H9 (cell line): ENCODE measurements at regions not wholly inside any gene's neighbourhood (a gene's known extent, or its start where the extent isn't known, plus 50 kb on each side); places are given as distances from the start of the nearest gene placed in this dataset.

Experiments used
- DNase-seq: peaks from one replicate; pipeline ENCODE4 v3.0.0-alpha.2; 2017
- H2AFZ ChIP-seq: one replicate; pipeline ENCODE4 v1.6.1; 2013; ENCODE audit warnings: mild to moderate bottlenecking, low read length, control low read depth, moderate library complexity
- H2AK5ac ChIP-seq: 2 replicates; pipeline ENCODE4 v1.6.1; 2013; ENCODE audit warnings: low read length, control low read depth, mixed read lengths; ENCODE audit not compliant: insufficient read length
- H2BK120ac ChIP-seq: one replicate; pipeline ENCODE4 v1.6.1; 2013; ENCODE audit warnings: low read depth, mild to moderate bottlenecking, low read length, control low read depth, inconsistent platforms; ENCODE audit not compliant: poor library complexity, severe bottlenecking
- H2BK12ac ChIP-seq: 2 replicates; pipeline ENCODE4 v1.6.1; 2013; ENCODE audit warnings: low read length, control low read depth, mixed read lengths, low read depth; ENCODE audit not compliant: insufficient read length
- H2BK15ac ChIP-seq: 2 replicates; pipeline ENCODE4 v1.6.1; 2013; ENCODE audit warnings: low read depth, low read length, control low read depth
- H2BK20ac ChIP-seq: one replicate; pipeline ENCODE4 v1.6.1; 2013; ENCODE audit warnings: low read depth, mild to moderate bottlenecking, low read length, control low read depth, inconsistent platforms; ENCODE audit not compliant: poor library complexity, severe bottlenecking
- H2BK5ac ChIP-seq: 2 replicates; pipeline ENCODE4 v1.6.1; 2013; ENCODE audit warnings: low read length, control low read depth, mixed read lengths; ENCODE audit not compliant: insufficient read length
- H3K14ac ChIP-seq: 2 replicates; pipeline ENCODE4 v1.6.1; 2013; ENCODE audit warnings: low read length, control low read depth; ENCODE audit not compliant: insufficient read depth
- H3K18ac ChIP-seq: 2 replicates; pipeline ENCODE4 v1.6.1; 2013; ENCODE audit warnings: low read depth, mild to moderate bottlenecking, mixed read lengths, low read length, control low read depth; ENCODE audit not compliant: insufficient read length
- H3K23ac ChIP-seq: 2 replicates; pipeline ENCODE4 v1.6.1; 2013; ENCODE audit warnings: low read length, control low read depth, mixed read lengths, low read depth; ENCODE audit not compliant: insufficient read length
- H3K23me2 ChIP-seq: 2 replicates; pipeline ENCODE4 v1.6.1; 2013; ENCODE audit warnings: low read depth, mild to moderate bottlenecking, mixed read lengths, low read length, control low read depth; ENCODE audit not compliant: insufficient read length, poor library complexity, severe bottlenecking
- H3K27ac ChIP-seq: 2 replicates; pipeline ENCODE4 v1.5.1; 2013; ENCODE audit warnings: low read length, control low read depth, mixed read lengths, low read depth; ENCODE audit not compliant: insufficient read length
- H3K27me3 ChIP-seq: 2 replicates; pipeline ENCODE4 v1.6.1; 2013; ENCODE audit warnings: low read length, control low read depth, inconsistent platforms; ENCODE audit not compliant: insufficient read depth
- H3K4ac ChIP-seq: 2 replicates; pipeline ENCODE4 v1.6.1; 2013; ENCODE audit warnings: low read depth, mild to moderate bottlenecking, control low read depth, inconsistent platforms, low read length, moderate library complexity
- H3K4me1 ChIP-seq: 2 replicates; pipeline ENCODE4 v1.6.1; 2013; ENCODE audit warnings: low read length, control low read depth, inconsistent platforms; ENCODE audit not compliant: insufficient read depth
- H3K4me2 ChIP-seq: 2 replicates; pipeline ENCODE4 v1.6.1; 2013; ENCODE audit warnings: low read length, control low read depth, mixed read lengths; ENCODE audit not compliant: insufficient read length, insufficient read depth
- H3K56ac ChIP-seq: 2 replicates; pipeline ENCODE4 v1.6.1; 2013; ENCODE audit warnings: low read depth, mild to moderate bottlenecking, mixed read lengths, low read length, control low read depth; ENCODE audit not compliant: insufficient read length
- H3K79me1 ChIP-seq: 2 replicates; pipeline ENCODE4 v1.6.1; 2013; ENCODE audit warnings: low read depth, mild to moderate bottlenecking, moderate library complexity, low read length, control low read depth, inconsistent platforms; ENCODE audit not compliant: insufficient read depth, poor library complexity, severe bottlenecking
- H3K79me2 ChIP-seq: 2 replicates; pipeline ENCODE4 v1.6.1; 2013; ENCODE audit warnings: low read length, control low read depth, inconsistent platforms; ENCODE audit not compliant: insufficient read depth
- H3K9ac ChIP-seq: 2 replicates; pipeline ENCODE4 v1.6.1; 2013; ENCODE audit warnings: low read length, control low read depth, mixed read lengths; ENCODE audit not compliant: insufficient read length; ENCODE audit errors: extremely low read depth
- H3K9me3 ChIP-seq: one replicate; pipeline ENCODE4 v1.6.1; 2013; ENCODE audit warnings: low read depth, low read length, inconsistent platforms; ENCODE audit not compliant: control insufficient read depth
- H3T11ph ChIP-seq: one replicate; pipeline ENCODE4 v1.6.1; 2013; ENCODE audit warnings: mild to moderate bottlenecking, low read length, control low read depth, inconsistent platforms
- H4K20me1 ChIP-seq: one replicate; pipeline ENCODE4 v1.6.1; 2013; ENCODE audit not compliant: control insufficient read depth, insufficient read length, insufficient read depth
- H4K5ac ChIP-seq: 2 replicates; pipeline ENCODE4 v1.6.1; 2013; ENCODE audit warnings: low read depth, mild to moderate bottlenecking, mixed read lengths, low read length, control low read depth; ENCODE audit not compliant: insufficient read length
- H4K8ac ChIP-seq: replicated peaks from 2 replicates; pipeline ENCODE4 v1.6.1; 2013; ENCODE audit warnings: low read length, control low read depth, mixed read lengths, low read depth; ENCODE audit not compliant: insufficient read length
- H4K91ac ChIP-seq: 2 replicates; pipeline ENCODE4 v1.6.1; 2013; ENCODE audit warnings: low read depth, mild to moderate bottlenecking, moderate library complexity, mixed read lengths, low read length, control low read depth; ENCODE audit not compliant: insufficient read length
- H3K27ac Mint-ChIP-seq, 3 experiments: 2 replicates in 2 of 3; 3 replicates in 1 of 3; pipeline ENCODE4 v1.8.0; 2020 to 2021; ENCODE audit warnings: mixed read lengths in 3 of 3, mild to moderate bottlenecking in 1 of 3, moderate library complexity in 1 of 3
- H3K27me3 Mint-ChIP-seq: 2 replicates; pipeline ENCODE4 v1.8.0; 2021; ENCODE audit warnings: low read depth, mild to moderate bottlenecking, moderate library complexity, mixed read lengths
- H3K36me3 Mint-ChIP-seq, 3 experiments: 2 replicates in 2 of 3; 3 replicates in 1 of 3; pipeline ENCODE4 v1.8.0; 2020 to 2021; ENCODE audit warnings: low read depth in 3 of 3, mixed read lengths in 3 of 3; ENCODE audit not compliant: insufficient read depth in 1 of 3
- H3K4me1 Mint-ChIP-seq, 2 experiments: 2 replicates each; pipeline ENCODE4 v1.8.0; 2020; ENCODE audit warnings: mixed read lengths in 2 of 2
- H3K4me3 Mint-ChIP-seq, 2 experiments: 2 replicates in 1 of 2; 3 replicates in 1 of 2; pipeline ENCODE4 v1.8.0; 2020 to 2021; ENCODE audit warnings: mild to moderate bottlenecking in 2 of 2, mixed read lengths in 2 of 2, moderate library complexity in 1 of 2
- H3K9me3 Mint-ChIP-seq, 2 experiments: 2 replicates in 1 of 2; 3 replicates in 1 of 2; pipeline ENCODE4 v1.8.0; 2020; ENCODE audit warnings: mild to moderate bottlenecking in 2 of 2, mixed read lengths in 2 of 2, moderate library complexity in 1 of 2
- CTCF ChIP-seq: fragments of 200-600 bp; sonication (generic); conservative IDR thresholded peaks from 3 replicates; pipeline ENCODE4 v1.8.0; 2021; ENCODE audit warnings: antibody characterized with exemption, mild to moderate bottlenecking
- WGBS: extraction: QIAGEN DNeasy Blood & Tissue Kit; methylation state at CpG from one replicate; pipeline ENCODE4 v1.1.7; 2013; ENCODE audit warnings: missing lambda C conversion rate, low lambda C conversion rate, mixed read lengths; ENCODE audit not compliant: insufficient read length; ENCODE audit errors: extremely low coverage; 5-methylcytosine and 5-hydroxymethylcytosine counted together

- Histone ChIP-seq H3K27ac (no peak overlapping the region), H4K91ac (no peak overlapping the region), H3K14ac (no peak overlapping the region), H4K8ac (no peak overlapping the region), H3K27me3 (no peaks in the 10 kb centered on the region), H2BK12ac (no peak overlapping the region), H4K5ac (no peak overlapping the region), H2BK15ac (no peak overlapping the region), H3K23me2 (no peaks in the 10 kb centered on the region), H2BK20ac (no peak overlapping the region), H2BK120ac (no peak overlapping the region), H4K20me1 (no peaks in the 10 kb centered on the region), H3K56ac (no peak overlapping the region), H3T11ph (no peak overlapping the region), H3K79me1 (no peaks in the 10 kb centered on the region), H2AK5ac (no peak overlapping the region), H3K9ac (no peak overlapping the region), H3K79me2 (no peaks in the 10 kb centered on the region), H2BK5ac (no peak overlapping the region), H3K4me2 (no peak overlapping the region), H3K9me3 (no peaks in the 10 kb centered on the region), H3K18ac (no peak overlapping the region), H2AFZ (no peak overlapping the region), H3K4me1 (no peaks in the 10 kb centered on the region), H3K23ac (no peak overlapping the region), H3K4ac (no peak overlapping the region)
- Mint-ChIP-seq H3K27ac (peak overlapping the region in 1 of 3 experiments; percentile 21; a peak in 1 of 7 replicates), H3K36me3 (peaks cover 0 to 13% (median 3%) of the 10 kb centered on the region in 3 experiments; a peak in 6 of 7 replicates), H3K27me3 (no peaks in the 10 kb centered on the region), H3K4me3 (no peak overlapping the region), H3K4me1 (peaks cover 13 to 18% of the 10 kb centered on the region in 2 experiments), H3K9me3 (peaks cover 7 to 23% of the 10 kb centered on the region in 2 experiments; a peak in 4 of 5 replicates)
- no peak for TF ChIP-seq CTCF
- no CpG with 5 or more reads among the region's 3 CpGs for WGBS
- no peak for DNase-seq
Measured at GRCh38 chr13:78015782-78016181, 97.2 kb upstream of the EDNRB start.
